ENCODE measurements at regions not wholly inside any gene's neighbourhood (a gene's known extent, or its start where the extent isn't known, plus 50 kb on each side); places are given as distances from the start of the nearest gene placed in this dataset.
"Not testable (repeated sequence)": the region's sequence is repeated elsewhere in the genome, so short reads cannot be mapped to it uniquely, and the experiment has no call there.

DNA sequence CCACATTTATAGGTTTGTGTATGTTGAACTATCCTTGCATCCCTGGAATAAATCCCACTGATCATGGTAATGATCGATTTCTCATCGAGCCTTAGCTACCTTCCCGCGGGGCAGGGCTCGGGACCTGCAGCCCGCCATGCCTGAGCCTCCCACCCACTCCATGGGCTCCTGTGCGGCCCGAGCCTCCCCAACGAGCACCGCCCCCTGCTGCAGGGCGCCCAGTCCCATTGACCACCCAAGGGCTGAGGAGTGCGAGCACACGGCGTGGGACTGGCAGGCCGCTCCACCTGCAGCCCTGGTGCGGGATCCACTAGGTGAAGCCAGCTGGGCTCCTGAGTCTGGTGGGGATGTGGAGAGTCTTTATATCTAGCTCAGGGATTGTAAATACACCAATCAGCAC is 63.7 kb downstream of the PGRMC1 start:
- TF ChIP-seq, protein P1, sequence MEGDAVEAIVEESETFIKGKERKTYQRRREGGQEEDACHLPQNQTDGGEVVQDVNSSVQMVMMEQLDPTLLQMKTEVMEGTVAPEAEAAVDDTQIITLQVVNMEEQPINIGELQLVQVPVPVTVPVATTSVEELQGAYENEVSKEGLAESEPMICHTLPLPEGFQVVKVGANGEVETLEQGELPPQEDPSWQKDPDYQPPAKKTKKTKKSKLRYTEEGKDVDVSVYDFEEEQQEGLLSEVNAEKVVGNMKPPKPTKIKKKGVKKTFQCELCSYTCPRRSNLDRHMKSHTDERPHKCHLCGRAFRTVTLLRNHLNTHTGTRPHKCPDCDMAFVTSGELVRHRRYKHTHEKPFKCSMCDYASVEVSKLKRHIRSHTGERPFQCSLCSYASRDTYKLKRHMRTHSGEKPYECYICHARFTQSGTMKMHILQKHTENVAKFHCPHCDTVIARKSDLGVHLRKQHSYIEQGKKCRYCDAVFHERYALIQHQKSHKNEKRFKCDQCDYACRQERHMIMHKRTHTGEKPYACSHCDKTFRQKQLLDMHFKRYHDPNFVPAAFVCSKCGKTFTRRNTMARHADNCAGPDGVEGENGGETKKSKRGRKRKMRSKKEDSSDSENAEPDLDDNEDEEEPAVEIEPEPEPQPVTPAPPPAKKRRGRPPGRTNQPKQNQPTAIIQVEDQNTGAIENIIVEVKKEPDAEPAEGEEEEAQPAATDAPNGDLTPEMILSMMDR (conservative IDR thresholded peaks at IDR 0.05; ENCODE audit: low read length) = not testable (repeated sequence)
- not testable (repeated sequence) for TF ChIP-seq EZH2phosphoT487 (IDR thresholded peaks at IDR 0.05; ENCODE audit: borderline replicate concordance, low read depth, low read length)

All from OCI-LY7 (cell line).